ENCODE measurements at regions not wholly inside any gene's neighbourhood (a gene's known extent, or its start where the extent isn't known, plus 50 kb on each side); places are given as distances from the start of the nearest gene placed in this dataset.

DNA sequence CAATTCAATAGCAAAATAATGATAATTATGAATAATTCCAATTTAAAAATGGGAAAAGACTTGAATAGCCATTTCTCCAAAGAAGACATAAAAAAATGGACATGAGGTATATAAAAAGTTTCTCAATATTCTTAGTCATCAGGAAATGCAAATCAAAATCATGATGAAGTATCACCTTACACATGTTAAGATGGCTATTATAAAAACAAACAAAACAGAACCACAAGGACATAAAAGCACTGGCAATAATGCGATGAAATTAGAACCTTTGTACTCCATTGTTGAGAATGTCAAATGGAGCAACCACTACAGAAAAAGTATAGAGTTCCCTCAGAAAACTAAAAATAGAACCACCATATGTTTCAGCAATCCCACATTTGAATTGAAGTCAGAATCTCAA is 1186.1 kb downstream of the SLITRK5 start:
- no peak for DNase-seq (ENCODE audit: low read depth)

- no peak for DNase-seq (ENCODE audit: low read depth)
Observed at GRCh38 chr13:88862095-88862620, 1191.0 kb downstream of the SLITRK5 start.

DNA sequence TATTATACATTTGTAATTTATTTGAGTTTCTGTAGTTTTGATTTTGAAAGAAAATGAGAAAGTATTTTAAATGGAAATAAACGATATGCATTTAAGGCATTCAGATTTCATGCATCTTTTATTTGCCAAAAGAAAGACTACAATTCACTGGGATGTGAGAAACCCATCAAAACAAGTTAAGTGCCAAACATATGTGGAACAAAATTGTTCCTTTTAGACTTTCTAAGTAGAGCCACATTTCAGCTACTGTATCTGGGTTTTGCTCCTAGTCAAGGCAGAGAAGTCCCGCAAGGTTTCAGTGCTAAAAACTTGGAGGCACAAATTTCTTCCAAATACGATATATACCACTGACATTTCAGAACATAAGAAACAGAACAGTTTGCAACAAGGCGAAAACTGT is 1191.9 kb downstream of the SLITRK5 start:
- DNase-seq (ENCODE audit: low read depth), result no peak

DNA sequence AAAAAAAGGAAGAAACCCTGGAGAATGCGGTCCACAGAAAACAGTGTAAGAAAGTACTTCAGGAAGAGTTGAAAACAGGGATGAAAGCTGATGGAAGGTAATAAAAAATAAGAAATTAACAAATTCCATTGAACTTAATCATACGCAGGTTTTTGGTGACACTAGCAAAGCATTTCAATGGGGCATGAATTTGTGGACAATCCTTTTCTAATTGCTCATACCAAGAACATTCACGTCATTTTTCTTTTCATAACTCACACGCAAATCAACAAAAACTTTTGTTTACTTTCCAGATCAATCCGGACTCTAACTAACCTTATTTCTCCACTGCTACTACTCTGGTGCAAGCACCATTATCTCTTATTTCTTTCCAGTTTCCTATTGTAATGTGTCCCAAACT is 1195.0 kb downstream of the SLITRK5 start:
- no peak for DNase-seq (ENCODE audit: low read depth)

- DNase-seq (ENCODE audit: low read depth), result no peak
Observed at GRCh38 chr13:88883741-88884140, 1212.6 kb downstream of the SLITRK5 start.

- DNase-seq (ENCODE audit: low read depth), result no peak
Observed at GRCh38 chr13:88887045-88887662, 1216.0 kb downstream of the SLITRK5 start.

GRCh38 chr13:88895261-88895941 is 1224.2 kb downstream of the SLITRK5 start:
- no peak for DNase-seq (ENCODE audit: low read depth)

GRCh38 chr13:88896466-88896865 is 1225.3 kb downstream of the SLITRK5 start:
- DNase-seq (ENCODE audit: low read depth), result no peak

GRCh38 chr13:88908961-88909441 is 1237.8 kb downstream of the SLITRK5 start:
- peak; percentile 17 for DNase-seq (ENCODE audit: low read depth)

- DNase-seq (ENCODE audit: low read depth), result no peak
Observed at GRCh38 chr13:88919970-88920628, 1248.9 kb downstream of the SLITRK5 start.

GRCh38 chr13:88925954-88926353 is 1254.8 kb downstream of the SLITRK5 start:
- DNase-seq (ENCODE audit: low read depth), result no peak

DNA sequence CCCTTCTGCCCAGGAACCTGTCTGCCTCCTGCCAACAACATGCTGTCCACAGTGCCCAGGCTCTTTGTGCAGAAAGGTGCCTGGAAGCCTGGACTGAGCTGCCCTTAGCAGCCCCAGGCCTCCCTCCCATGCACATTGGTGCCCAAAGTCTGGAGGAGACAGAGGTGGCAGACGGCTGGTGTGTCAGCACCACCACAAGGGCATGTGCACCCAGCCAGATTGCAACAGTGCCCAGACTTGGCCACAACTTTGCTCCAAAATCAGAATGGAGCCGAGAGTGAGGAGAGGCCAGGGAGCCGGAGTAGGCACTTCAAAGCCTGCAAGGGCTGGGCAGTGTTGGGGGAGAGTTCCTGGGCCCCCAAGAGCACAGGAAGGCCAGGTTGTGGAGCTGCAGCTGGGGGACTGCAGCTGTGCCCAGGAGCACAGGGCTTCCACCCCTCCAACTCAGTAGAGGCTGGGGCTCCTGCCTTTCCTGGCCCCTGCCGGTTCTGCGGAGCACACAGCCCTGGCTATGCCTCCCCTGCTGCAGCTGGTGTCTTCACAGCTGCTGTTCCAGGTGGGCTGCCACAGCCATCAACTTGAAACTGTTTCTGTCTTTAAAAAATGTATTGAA is 1255.8 kb downstream of the SLITRK5 start:
- DNase-seq (ENCODE audit: low read depth), result no peak

DNA sequence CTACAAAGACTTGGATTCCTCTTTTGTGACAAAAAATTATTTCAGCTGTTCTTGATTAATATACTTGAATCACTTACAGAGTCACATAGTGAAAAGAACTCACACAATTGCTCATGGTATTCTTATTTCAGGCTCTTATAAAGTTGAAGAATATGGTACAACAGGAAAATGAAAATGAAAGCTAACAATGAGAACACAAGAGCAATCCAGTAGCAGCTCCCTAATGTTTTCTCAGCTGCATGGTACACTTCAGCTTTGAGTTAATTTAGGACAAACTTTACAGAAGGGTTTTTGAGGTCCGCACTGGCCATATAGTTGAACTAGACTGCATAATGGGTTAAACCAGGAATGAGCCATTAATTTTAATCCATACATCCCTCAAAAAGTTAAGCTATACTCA is 1261.8 kb downstream of the SLITRK5 start:
- DNase-seq (ENCODE audit: low read depth), result no peak

DNA sequence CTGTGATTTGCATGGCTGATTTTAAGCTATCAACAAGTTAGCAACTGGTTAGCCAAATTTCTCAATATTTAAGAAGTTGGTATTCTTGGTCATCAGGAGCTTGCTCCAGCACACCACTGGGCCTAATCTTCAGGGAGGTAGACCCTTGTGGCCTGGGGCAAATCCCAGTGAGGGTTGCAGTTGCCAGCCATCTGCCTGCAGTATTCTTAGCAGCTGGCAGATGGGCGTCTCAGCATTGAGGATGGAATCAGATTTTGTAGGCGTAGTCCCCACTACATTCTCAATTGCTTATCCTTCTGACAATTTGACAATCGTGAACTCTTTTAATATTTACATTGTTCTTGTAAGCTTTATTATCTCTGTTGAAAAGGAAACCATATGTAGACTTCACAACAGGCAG is 1266.2 kb downstream of the SLITRK5 start:
- DNase-seq (ENCODE audit: low read depth), result no peak

GRCh38 chr13:88945793-88946192 is 1274.6 kb downstream of the SLITRK5 start:
- no peak for DNase-seq (ENCODE audit: low read depth)

- no peak for DNase-seq (ENCODE audit: low read depth)
Observed at GRCh38 chr13:88948501-88948900, 1277.3 kb downstream of the SLITRK5 start.

GRCh38 chr13:88958821-88959220 is 1287.7 kb downstream of the SLITRK5 start:
- no peak for DNase-seq (ENCODE audit: low read depth)

- no peak for DNase-seq (ENCODE audit: low read depth)
Observed at GRCh38 chr13:88976466-88976865, 1305.3 kb downstream of the SLITRK5 start.

GRCh38 chr13:88978607-88979006 is 1307.4 kb downstream of the SLITRK5 start:
- DNase-seq (ENCODE audit: low read depth), result no peak

DNA sequence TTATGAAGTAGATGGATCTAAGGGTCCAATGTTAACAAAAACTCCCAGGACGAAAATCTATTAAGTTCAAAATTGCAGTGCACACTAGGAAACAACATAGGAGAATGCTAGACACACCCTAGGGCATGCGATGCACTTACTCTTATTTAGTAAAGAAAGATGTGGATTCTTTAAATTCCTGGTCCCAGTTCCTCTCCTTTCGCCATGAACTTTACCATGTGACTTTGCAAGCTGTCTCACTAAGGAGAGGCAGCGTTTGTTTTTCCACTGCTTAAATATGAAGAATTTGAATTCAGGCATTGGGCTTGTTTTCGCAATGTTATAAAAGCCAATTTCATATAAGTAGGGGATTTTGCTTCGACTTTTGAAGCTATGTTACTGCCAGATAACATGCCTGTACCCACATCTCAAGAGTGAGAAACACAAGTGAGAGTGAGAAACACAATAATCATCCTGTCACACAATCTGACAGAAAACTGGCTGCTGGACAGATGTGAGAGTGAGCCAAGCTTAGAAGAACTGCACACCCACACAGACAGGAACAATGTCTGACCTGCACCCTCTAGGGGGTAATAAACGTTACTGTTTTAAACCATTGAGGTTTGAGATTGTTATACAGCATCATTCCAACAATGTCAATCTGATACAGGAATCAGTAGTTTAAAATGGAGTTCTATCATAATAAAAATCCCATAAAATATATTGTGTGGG is 1308.4 kb downstream of the SLITRK5 start:
- DNase-seq (ENCODE audit: low read depth), result no peak

GRCh38 chr13:89003656-89004055 is 1332.5 kb downstream of the SLITRK5 start:
- DNase-seq (ENCODE audit: low read depth), result no peak

- DNase-seq (ENCODE audit: low read depth), result no peak
Observed at GRCh38 chr13:89011615-89012014, 1340.4 kb downstream of the SLITRK5 start.

All from forelimb muscle (tissue), 1 donor.